OCI-LY7 (cell line): ENCODE measurements at regions not wholly inside any gene's neighbourhood (a gene's known extent, or its start where the extent isn't known, plus 50 kb on each side); places are given as distances from the start of the nearest gene placed in this dataset.

ENCODE experiments used
- CTCF ChIP-seq: fragments of 200-600 bp; sonication (generic); conservative IDR thresholded peaks from 2 replicates; pipeline ENCODE4 v1.5.1; 2014; ENCODE audit warnings: mild to moderate bottlenecking, antibody characterized with exemption, low read length, moderate library complexity, mixed read lengths
- EZH2phosphoT487 ChIP-seq: fragments of 200-600 bp; sonication (generic); IDR thresholded peaks from 2 replicates; pipeline ENCODE4 v1.6.1; 2018; ENCODE audit warnings: low read depth, borderline replicate concordance, mild to moderate bottlenecking, mixed run types, antibody characterized with exemption, low read length, moderate library complexity, mixed read lengths

- TF ChIP-seq CTCF (no peak), EZH2phosphoT487 (no peak)
Measured at GRCh38 chr10:29809383-29809782, 174.6 kb upstream of the SVIL start.
